HEK293 (cell line): ENCODE measurements at regions not wholly inside any gene's neighbourhood (a gene's known extent, or its start where the extent isn't known, plus 50 kb on each side); places are given as distances from the start of the nearest gene placed in this dataset.

Experiments
- CTCF ChIA-PET: fragments of 350-600 bp; formaldehyde crosslinking; extraction: SDS; loops from one replicate; lab custom pipeline; 2021; ENCODE audit warnings: antibody characterized with exemption; lab: Yijun Ruan, JAX
- POLR2A ChIA-PET: fragments of 300-600 bp; formaldehyde crosslinking; extraction: SDS; loops from one replicate; lab custom pipeline; 2020; ENCODE audit warnings: antibody characterized with exemption, inconsistent platforms; lab: Yijun Ruan, JAX
- H3K27ac ChIP-seq: fragments of 200-500 bp; sonication (Bioruptor generic); 2 replicates; pipeline ENCODE4 v1.5.1; 2014; ENCODE audit warnings: low read depth, low read length, control low read depth, inconsistent platforms; ENCODE audit errors: extremely low read depth
- H3K36me3 ChIP-seq, 2 experiments: fragments of 200-500 bp in 1 of 2; sonication (Bioruptor generic) in 1 of 2; 1 replicate in 1 of 2; 2 replicates in 1 of 2; pipeline ENCODE4 v1.5.1; 2014 to 2017; ENCODE audit warnings: inconsistent platforms in 2 of 2, low read length in 2 of 2; ENCODE audit not compliant: control insufficient read depth in 2 of 2, insufficient read depth in 1 of 2
- H3K4me1 ChIP-seq: fragments of 200-500 bp; sonication (Bioruptor generic); 2 replicates; pipeline ENCODE4 v1.5.1; 2014; ENCODE audit warnings: mild to moderate bottlenecking, low read length, inconsistent platforms; ENCODE audit not compliant: control insufficient read depth, insufficient read depth
- H3K4me3 ChIP-seq: 2 replicates; pipeline ENCODE4 v1.5.1; 2011; ENCODE audit warnings: low read depth, mild to moderate bottlenecking, control low read depth, low read length, moderate library complexity
- H3K9me3 ChIP-seq: fragments of 200-500 bp; sonication (Bioruptor generic); 2 replicates; pipeline ENCODE4 v1.5.1; 2014; ENCODE audit warnings: low read depth, low read length, inconsistent platforms; ENCODE audit not compliant: control insufficient read depth, insufficient read depth
- EGR2 ChIP-seq: fragments of 450-650 bp; formaldehyde crosslinking; IDR thresholded peaks from 2 replicates; pipeline ENCODE4 v1.5.1; 2016; ENCODE audit warnings: low read depth, missing biosample characterization, missing genetic modification characterization
- ZBTB20 ChIP-seq: fragments of 450-650 bp; formaldehyde crosslinking; IDR thresholded peaks from 2 replicates; pipeline ENCODE4 v1.5.1; 2016; ENCODE audit warnings: missing biosample characterization, missing genetic modification characterization
- ZBTB48 ChIP-seq: fragments of 450-650 bp; formaldehyde crosslinking; IDR thresholded peaks from 2 replicates; pipeline ENCODE4 v1.5.1; 2016; ENCODE audit warnings: missing biosample characterization, missing genetic modification characterization
- ZNF114 ChIP-seq: fragments of 450-650 bp; formaldehyde crosslinking; IDR thresholded peaks from 2 replicates; pipeline ENCODE4 v1.5.0; 2017; ENCODE audit warnings: missing biosample characterization, missing genetic modification characterization
- ZNF169 ChIP-seq: fragments of 450-650 bp; formaldehyde crosslinking; IDR thresholded peaks from 2 replicates; pipeline ENCODE4 v1.5.1; 2016; ENCODE audit warnings: missing biosample characterization, missing genetic modification characterization
- ZNF174 ChIP-seq: fragments of 450-650 bp; formaldehyde crosslinking; IDR thresholded peaks from 2 replicates; pipeline ENCODE4 v1.5.0; 2017; ENCODE audit warnings: missing biosample characterization, mild to moderate bottlenecking, missing genetic modification characterization
- ZNF354C ChIP-seq: fragments of 450-650 bp; formaldehyde crosslinking; IDR thresholded peaks from 2 replicates; pipeline ENCODE4 v1.5.1; 2016; ENCODE audit warnings: missing biosample characterization, missing genetic modification characterization, low read depth, borderline replicate concordance
- ZNF394 ChIP-seq: fragments of 450-650 bp; formaldehyde crosslinking; IDR thresholded peaks from 2 replicates; pipeline ENCODE4 v1.5.1; 2016; ENCODE audit warnings: missing biosample characterization, missing genetic modification characterization, mild to moderate bottlenecking, moderate library complexity, borderline replicate concordance
- ZNF433 ChIP-seq: fragments of 450-650 bp; formaldehyde crosslinking; IDR thresholded peaks from 2 replicates; pipeline ENCODE4 v1.5.1; 2016; ENCODE audit warnings: missing biosample characterization, missing genetic modification characterization, low read depth
- ZNF473 ChIP-seq: fragments of 450-650 bp; formaldehyde crosslinking; IDR thresholded peaks from 2 replicates; pipeline ENCODE4 v1.5.1; 2017; ENCODE audit warnings: missing biosample characterization, missing genetic modification characterization
- ZNF747 ChIP-seq: fragments of 450-650 bp; formaldehyde crosslinking; IDR thresholded peaks from 2 replicates; pipeline ENCODE4 v1.5.1; 2016; ENCODE audit warnings: missing biosample characterization, missing genetic modification characterization
- ZNF777 ChIP-seq: fragments of 450-650 bp; formaldehyde crosslinking; IDR thresholded peaks from 2 replicates; pipeline ENCODE4 v1.5.1; 2017; ENCODE audit warnings: missing biosample characterization, missing genetic modification characterization, borderline replicate concordance
- ZSCAN30 ChIP-seq: fragments of 450-650 bp; IDR thresholded peaks from 2 replicates; pipeline ENCODE4 v1.5.1; 2018; ENCODE audit warnings: missing biosample characterization, mild to moderate bottlenecking, missing genetic modification characterization, moderate library complexity
- TF ChIP-seq, protein P1 (sequence below): IDR thresholded peaks from 2 replicates; pipeline ENCODE4 v1.6.1; 2011; ENCODE audit warnings: mild to moderate bottlenecking, low read depth, low read length, borderline replicate concordance
- TF ChIP-seq, protein P2 (sequence below): fragments of 450-650 bp; formaldehyde crosslinking; IDR thresholded peaks from 2 replicates; pipeline ENCODE4 v1.5.1; 2016; ENCODE audit warnings: missing biosample characterization, missing genetic modification characterization
- TF ChIP-seq, protein P3 (sequence below): fragments of 450-650 bp; formaldehyde crosslinking; IDR thresholded peaks from 2 replicates; pipeline ENCODE4 v1.5.1; 2016; ENCODE audit warnings: missing biosample characterization, missing genetic modification characterization
- TF ChIP-seq, protein P4 (sequence below): fragments of 450-650 bp; formaldehyde crosslinking; IDR thresholded peaks from 2 replicates; pipeline ENCODE4 v1.5.1; 2017; ENCODE audit warnings: missing biosample characterization, mild to moderate bottlenecking, missing genetic modification characterization, moderate library complexity
- TF ChIP-seq, protein P5 (sequence below): fragments of 450-650 bp; formaldehyde crosslinking; IDR thresholded peaks from 2 replicates; pipeline ENCODE4 v1.5.1; 2016; ENCODE audit warnings: missing biosample characterization, missing genetic modification characterization

DNA sequence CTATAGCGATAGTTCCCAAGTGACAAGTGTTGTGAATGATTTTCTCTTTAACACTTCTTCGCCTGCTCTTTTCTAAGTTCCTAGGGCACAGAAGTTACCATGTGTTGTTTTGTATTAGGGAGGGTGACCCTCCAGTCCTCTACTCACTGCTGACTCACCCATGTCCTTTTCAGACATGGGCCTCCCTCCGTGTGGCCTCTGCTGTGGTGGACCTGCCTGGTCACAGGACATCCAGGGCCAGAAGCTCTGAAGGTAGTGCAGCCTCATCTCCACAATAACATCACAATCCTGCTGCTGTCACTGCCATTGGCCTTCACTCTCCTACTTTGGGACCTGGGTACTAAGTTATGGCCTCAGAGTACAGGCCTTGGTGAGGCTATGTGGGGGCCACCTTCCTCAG is 87.1 kb upstream of the TNFAIP3 start:
- Histone ChIP-seq H3K36me3 (no peaks in the 10 kb centered on the region), H3K4me3 (no peak overlapping the region), H3K9me3 (no peaks in the 10 kb centered on the region), H3K4me1 (no peaks in the 10 kb centered on the region), H3K27ac (no peak overlapping the region)
- TF ChIP-seq, protein P1, sequence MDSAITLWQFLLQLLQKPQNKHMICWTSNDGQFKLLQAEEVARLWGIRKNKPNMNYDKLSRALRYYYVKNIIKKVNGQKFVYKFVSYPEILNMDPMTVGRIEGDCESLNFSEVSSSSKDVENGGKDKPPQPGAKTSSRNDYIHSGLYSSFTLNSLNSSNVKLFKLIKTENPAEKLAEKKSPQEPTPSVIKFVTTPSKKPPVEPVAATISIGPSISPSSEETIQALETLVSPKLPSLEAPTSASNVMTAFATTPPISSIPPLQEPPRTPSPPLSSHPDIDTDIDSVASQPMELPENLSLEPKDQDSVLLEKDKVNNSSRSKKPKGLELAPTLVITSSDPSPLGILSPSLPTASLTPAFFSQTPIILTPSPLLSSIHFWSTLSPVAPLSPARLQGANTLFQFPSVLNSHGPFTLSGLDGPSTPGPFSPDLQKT, result no peak
- no peak for TF ChIP-seq ZNF114 (tag by site-specific recombination)
- TF ChIP-seq, protein P2, sequence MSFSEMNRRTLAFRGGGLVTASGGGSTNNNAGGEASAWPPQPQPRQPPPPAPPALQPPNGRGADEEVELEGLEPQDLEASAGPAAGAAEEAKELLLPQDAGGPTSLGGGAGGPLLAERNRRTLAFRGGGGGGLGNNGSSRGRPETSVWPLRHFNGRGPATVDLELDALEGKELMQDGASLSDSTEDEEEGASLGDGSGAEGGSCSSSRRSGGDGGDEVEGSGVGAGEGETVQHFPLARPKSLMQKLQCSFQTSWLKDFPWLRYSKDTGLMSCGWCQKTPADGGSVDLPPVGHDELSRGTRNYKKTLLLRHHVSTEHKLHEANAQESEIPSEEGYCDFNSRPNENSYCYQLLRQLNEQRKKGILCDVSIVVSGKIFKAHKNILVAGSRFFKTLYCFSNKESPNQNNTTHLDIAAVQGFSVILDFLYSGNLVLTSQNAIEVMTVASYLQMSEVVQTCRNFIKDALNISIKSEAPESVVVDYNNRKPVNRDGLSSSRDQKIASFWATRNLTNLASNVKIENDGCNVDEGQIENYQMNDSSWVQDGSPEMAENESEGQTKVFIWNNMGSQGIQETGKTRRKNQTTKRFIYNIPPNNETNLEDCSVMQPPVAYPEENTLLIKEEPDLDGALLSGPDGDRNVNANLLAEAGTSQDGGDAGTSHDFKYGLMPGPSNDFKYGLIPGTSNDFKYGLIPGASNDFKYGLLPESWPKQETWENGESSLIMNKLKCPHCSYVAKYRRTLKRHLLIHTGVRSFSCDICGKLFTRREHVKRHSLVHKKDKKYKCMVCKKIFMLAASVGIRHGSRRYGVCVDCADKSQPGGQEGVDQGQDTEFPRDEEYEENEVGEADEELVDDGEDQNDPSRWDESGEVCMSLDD (tag by site-specific recombination), result no peak
- TF ChIP-seq ZNF354C, result no peak
- TF ChIP-seq ZBTB20, result no peak
- TF ChIP-seq ZNF747, result no peak
- no peak for TF ChIP-seq ZNF174
- TF ChIP-seq ZBTB48 (tag by site-specific recombination), result no peak
- no peak for TF ChIP-seq ZNF169
- no peak for TF ChIP-seq ZNF473 (tag by site-specific recombination)
- TF ChIP-seq, protein P3, sequence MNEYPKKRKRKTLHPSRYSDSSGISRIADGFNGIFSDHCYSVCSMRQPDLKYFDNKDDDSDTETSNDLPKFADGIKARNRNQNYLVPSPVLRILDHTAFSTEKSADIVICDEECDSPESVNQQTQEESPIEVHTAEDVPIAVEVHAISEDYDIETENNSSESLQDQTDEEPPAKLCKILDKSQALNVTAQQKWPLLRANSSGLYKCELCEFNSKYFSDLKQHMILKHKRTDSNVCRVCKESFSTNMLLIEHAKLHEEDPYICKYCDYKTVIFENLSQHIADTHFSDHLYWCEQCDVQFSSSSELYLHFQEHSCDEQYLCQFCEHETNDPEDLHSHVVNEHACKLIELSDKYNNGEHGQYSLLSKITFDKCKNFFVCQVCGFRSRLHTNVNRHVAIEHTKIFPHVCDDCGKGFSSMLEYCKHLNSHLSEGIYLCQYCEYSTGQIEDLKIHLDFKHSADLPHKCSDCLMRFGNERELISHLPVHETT (tag by site-specific recombination), result no peak
- TF ChIP-seq ZNF777 (tag by site-specific recombination), result no peak
- TF ChIP-seq EGR2 (tag by site-specific recombination), result no peak
- ChIA-PET CTCF (no interaction called here), POLR2A (no interaction called here)

DNA sequence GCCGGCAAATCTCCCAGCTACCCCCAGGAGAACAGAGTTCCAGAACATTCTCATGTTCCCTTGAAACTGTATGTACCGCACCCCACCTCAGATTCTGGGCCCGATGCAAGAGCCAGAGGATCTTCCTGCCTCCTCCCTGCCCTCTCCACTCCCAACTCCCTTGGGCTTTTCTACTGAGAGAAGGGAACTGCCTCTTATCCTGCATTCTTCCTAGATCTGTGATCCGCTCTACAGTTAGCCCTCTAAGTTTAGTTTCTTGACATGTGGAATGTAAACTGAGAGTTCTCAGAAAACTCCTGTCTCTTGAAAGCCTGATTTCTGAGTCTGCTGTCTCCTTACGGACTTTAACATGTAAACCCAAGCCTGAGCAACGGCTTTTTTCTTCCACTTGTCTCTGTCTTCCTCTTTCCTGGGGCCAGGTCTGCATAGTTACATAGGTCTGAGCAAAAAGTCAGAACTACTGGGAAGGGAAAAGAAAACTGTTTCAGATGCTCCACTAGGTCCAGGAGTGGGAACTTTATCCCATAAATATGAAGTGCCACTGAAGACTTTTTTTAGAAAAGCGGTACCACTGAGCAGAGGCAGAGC is 86.5 kb upstream of the TNFAIP3 start:
- no peaks in the 10 kb centered on the region for H3K9me3 ChIP-seq
- CTCF ChIA-PET, result interaction anchor here (0.6 kb wide), 1 partner anchor 29 kb away, joined by 3 read pairs; no protein-coding TSS in a partner anchor
- no peaks in the 10 kb centered on the region for H3K4me1 ChIP-seq
- POLR2A ChIA-PET, result no interaction called here
- no peak overlapping the region for H3K4me3 ChIP-seq
- H3K36me3 ChIP-seq, result no peaks in the 10 kb centered on the region
- no peak overlapping the region for H3K27ac ChIP-seq
- no peak for TF ChIP-seq ZNF394 (tag by site-specific recombination)
- TF ChIP-seq, protein P4, sequence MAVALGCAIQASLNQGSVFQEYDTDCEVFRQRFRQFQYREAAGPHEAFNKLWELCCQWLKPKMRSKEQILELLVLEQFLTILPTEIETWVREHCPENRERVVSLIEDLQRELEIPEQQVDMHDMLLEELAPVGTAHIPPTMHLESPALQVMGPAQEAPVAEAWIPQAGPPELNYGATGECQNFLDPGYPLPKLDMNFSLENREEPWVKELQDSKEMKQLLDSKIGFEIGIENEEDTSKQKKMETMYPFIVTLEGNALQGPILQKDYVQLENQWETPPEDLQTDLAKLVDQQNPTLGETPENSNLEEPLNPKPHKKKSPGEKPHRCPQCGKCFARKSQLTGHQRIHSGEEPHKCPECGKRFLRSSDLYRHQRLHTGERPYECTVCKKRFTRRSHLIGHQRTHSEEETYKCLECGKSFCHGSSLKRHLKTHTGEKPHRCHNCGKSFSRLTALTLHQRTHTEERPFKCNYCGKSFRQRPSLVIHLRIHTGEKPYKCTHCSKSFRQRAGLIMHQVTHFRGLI (tag by site-specific recombination), result no peak
- TF ChIP-seq, protein P5, sequence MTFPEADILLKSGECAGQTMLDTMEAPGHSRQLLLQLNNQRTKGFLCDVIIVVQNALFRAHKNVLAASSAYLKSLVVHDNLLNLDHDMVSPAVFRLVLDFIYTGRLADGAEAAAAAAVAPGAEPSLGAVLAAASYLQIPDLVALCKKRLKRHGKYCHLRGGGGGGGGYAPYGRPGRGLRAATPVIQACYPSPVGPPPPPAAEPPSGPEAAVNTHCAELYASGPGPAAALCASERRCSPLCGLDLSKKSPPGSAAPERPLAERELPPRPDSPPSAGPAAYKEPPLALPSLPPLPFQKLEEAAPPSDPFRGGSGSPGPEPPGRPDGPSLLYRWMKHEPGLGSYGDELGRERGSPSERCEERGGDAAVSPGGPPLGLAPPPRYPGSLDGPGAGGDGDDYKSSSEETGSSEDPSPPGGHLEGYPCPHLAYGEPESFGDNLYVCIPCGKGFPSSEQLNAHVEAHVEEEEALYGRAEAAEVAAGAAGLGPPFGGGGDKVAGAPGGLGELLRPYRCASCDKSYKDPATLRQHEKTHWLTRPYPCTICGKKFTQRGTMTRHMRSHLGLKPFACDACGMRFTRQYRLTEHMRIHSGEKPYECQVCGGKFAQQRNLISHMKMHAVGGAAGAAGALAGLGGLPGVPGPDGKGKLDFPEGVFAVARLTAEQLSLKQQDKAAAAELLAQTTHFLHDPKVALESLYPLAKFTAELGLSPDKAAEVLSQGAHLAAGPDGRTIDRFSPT (tag by site-specific recombination), result no peak
- no peak for TF ChIP-seq ZNF433
- TF ChIP-seq ZSCAN30 (tag by site-specific recombination), result no peak
- TF ChIP-seq EGR2 (tag by site-specific recombination), result no peak
- TF ChIP-seq, all 188 proteins: peak for 0
